ENCODE measurements at regions not wholly inside any gene's neighbourhood (a gene's known extent, or its start where the extent isn't known, plus 50 kb on each side); places are given as distances from the start of the nearest gene placed in this dataset.

- no peaks in the 10 kb centered on the region for H3F3A ChIP-seq (ENCODE audit: insufficient read depth)
- H4K20me1 ChIP-seq (ENCODE audit: low read depth, low read length), result no peaks in the 10 kb centered on the region
- H3K79me2 ChIP-seq (ENCODE audit: insufficient read depth, low read length), result no peaks in the 10 kb centered on the region
- H3K27ac ChIP-seq (ENCODE audit: low read depth, low read length), result no peak overlapping the region
- no peaks in the 10 kb centered on the region for H3K27me3 ChIP-seq (ENCODE audit: low read length)
- no peak overlapping the region for H3K4me3 ChIP-seq (ENCODE audit: insufficient read depth, low read length, poor library complexity, severe bottlenecking)
- no peak overlapping the region for H2AFZ ChIP-seq (ENCODE audit: low read depth, low read length, severe bottlenecking)
- H3K9ac ChIP-seq (ENCODE audit: low read length), result no peak overlapping the region
- no peaks in the 10 kb centered on the region for H3K9me2 ChIP-seq (replicated peaks; ENCODE audit: insufficient read depth, low read length)
- TF ChIP-seq, protein P1, sequence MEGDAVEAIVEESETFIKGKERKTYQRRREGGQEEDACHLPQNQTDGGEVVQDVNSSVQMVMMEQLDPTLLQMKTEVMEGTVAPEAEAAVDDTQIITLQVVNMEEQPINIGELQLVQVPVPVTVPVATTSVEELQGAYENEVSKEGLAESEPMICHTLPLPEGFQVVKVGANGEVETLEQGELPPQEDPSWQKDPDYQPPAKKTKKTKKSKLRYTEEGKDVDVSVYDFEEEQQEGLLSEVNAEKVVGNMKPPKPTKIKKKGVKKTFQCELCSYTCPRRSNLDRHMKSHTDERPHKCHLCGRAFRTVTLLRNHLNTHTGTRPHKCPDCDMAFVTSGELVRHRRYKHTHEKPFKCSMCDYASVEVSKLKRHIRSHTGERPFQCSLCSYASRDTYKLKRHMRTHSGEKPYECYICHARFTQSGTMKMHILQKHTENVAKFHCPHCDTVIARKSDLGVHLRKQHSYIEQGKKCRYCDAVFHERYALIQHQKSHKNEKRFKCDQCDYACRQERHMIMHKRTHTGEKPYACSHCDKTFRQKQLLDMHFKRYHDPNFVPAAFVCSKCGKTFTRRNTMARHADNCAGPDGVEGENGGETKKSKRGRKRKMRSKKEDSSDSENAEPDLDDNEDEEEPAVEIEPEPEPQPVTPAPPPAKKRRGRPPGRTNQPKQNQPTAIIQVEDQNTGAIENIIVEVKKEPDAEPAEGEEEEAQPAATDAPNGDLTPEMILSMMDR (IDR thresholded peaks at IDR 0.05; ENCODE audit: insufficient read depth, low read length, poor library complexity, severe bottlenecking), result no peak
- no peak for TF ChIP-seq EZH2phosphoT487 (conservative IDR thresholded peaks at IDR 0.05; ENCODE audit: low read length)
- no peaks in the 10 kb centered on the region for H3K9me3 ChIP-seq (ENCODE audit: insufficient read depth, low read length)
- no peaks in the 10 kb centered on the region for H3K36me3 ChIP-seq (ENCODE audit: low read length)
- no peak overlapping the region for H3K4me2 ChIP-seq (ENCODE audit: low read depth, low read length, poor library complexity, severe bottlenecking)
Observed at GRCh38 chr13:63305641-63306133, 1890.0 kb upstream of the PCDH20 start.

GRCh38 chr13:63304497-63304896 lies 1888.8 kb upstream of the PCDH20 start:
- H2AFZ ChIP-seq (ENCODE audit: low read depth, low read length, severe bottlenecking), result no peak overlapping the region

DNA sequence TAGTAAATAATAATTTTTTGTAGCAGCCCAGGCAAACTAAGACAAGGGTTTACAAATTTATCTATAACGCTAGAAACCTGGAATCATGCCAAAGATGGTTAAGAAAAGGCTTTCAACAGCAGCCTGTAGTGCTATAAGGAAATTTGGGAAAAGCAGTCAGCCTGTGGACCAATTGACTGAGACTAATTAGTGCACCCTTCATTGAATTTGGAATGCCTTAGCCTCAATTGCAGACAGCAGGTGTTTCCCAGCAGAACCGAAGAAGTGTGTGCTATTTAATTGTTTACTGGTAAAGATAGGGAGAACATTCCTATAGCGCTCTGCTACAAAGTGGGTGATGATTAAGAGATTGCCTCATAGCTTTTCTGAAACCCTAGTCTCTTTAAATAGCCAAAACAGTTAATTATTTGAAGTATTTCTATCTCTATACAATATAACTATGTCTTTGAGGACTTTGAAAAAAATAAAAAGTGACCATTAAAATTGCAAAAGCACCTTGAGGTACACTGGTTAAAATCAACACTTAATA lies 1884.3 kb upstream of the PCDH20 start:
- H3K36me3 ChIP-seq (ENCODE audit: low read length), result no peaks in the 10 kb centered on the region
- TF ChIP-seq, protein P1 (IDR thresholded peaks at IDR 0.05; ENCODE audit: insufficient read depth, low read length, poor library complexity, severe bottlenecking), result no peak
- TF ChIP-seq EZH2phosphoT487 (conservative IDR thresholded peaks at IDR 0.05; ENCODE audit: low read length), result no peak
- H3K9me2 ChIP-seq (replicated peaks; ENCODE audit: insufficient read depth, low read length), result no peaks in the 10 kb centered on the region
- H3K4me3 ChIP-seq (ENCODE audit: insufficient read depth, low read length, poor library complexity, severe bottlenecking), result no peak overlapping the region
- no peak overlapping the region for H3K9ac ChIP-seq (ENCODE audit: low read length)
- no peaks in the 10 kb centered on the region for H3K9me3 ChIP-seq (ENCODE audit: insufficient read depth, low read length)
- no peaks in the 10 kb centered on the region for H4K20me1 ChIP-seq (ENCODE audit: low read depth, low read length)
- H2AFZ ChIP-seq (ENCODE audit: low read depth, low read length, severe bottlenecking), result no peak overlapping the region
- no peaks in the 10 kb centered on the region for H3K79me2 ChIP-seq (ENCODE audit: insufficient read depth, low read length)
- H3K27me3 ChIP-seq (ENCODE audit: low read length), result no peaks in the 10 kb centered on the region
- no peaks in the 10 kb centered on the region for H3F3A ChIP-seq (ENCODE audit: insufficient read depth)
- no peak overlapping the region for H3K4me2 ChIP-seq (ENCODE audit: low read depth, low read length, poor library complexity, severe bottlenecking)
- no peak overlapping the region for H3K27ac ChIP-seq (ENCODE audit: low read depth, low read length)

More at GRCh38 chr13:63304497-63304896, 1888.8 kb upstream of the PCDH20 start:
- Histone ChIP-seq H3K9me3 (ENCODE audit: insufficient read depth, low read length) (no peaks in the 10 kb centered on the region), H3K27me3 (ENCODE audit: low read length) (no peaks in the 10 kb centered on the region), H3K4me3 (ENCODE audit: insufficient read depth, low read length, poor library complexity, severe bottlenecking) (no peak overlapping the region), H3K36me3 (ENCODE audit: low read length) (no peaks in the 10 kb centered on the region), H3K9me2 (replicated peaks; ENCODE audit: insufficient read depth, low read length) (no peaks in the 10 kb centered on the region), H3K4me2 (ENCODE audit: low read depth, low read length, poor library complexity, severe bottlenecking) (no peak overlapping the region), H3K9ac (ENCODE audit: low read length) (no peak overlapping the region), H4K20me1 (ENCODE audit: low read depth, low read length) (no peaks in the 10 kb centered on the region), H3F3A (ENCODE audit: insufficient read depth) (no peaks in the 10 kb centered on the region), H3K27ac (ENCODE audit: low read depth, low read length) (no peak overlapping the region), H3K79me2 (ENCODE audit: insufficient read depth, low read length) (no peaks in the 10 kb centered on the region)
- TF ChIP-seq EZH2phosphoT487 (conservative IDR thresholded peaks at IDR 0.05; ENCODE audit: low read length), result no peak
- TF ChIP-seq, protein P1 (IDR thresholded peaks at IDR 0.05; ENCODE audit: insufficient read depth, low read length, poor library complexity, severe bottlenecking), result no peak

Measured in SU-DHL-6 (cell line).